Right atrium auricular region (tissue), 2 donors: ENCODE measurements at regions not wholly inside any gene's neighbourhood (a gene's known extent, or its start where the extent isn't known, plus 50 kb on each side); places are given as distances from the start of the nearest gene placed in this dataset.

Source experiments
- DNase-seq: peaks from one replicate; pipeline ENCODE4 v3.0.0-alpha.2; 2019; ENCODE audit warnings: low spot score
- H3K27ac ChIP-seq, 2 donors: fragments of 200-600 bp; sonication (generic); 1 replicate in 1 of 2; 2 replicates in 1 of 2; pipeline ENCODE4 v1.5.1; 2016 to 2019
- H3K27me3 ChIP-seq, 2 donors: fragments of 200-600 bp; sonication (generic); one replicate each; pipeline versions ENCODE4 v1.5.1 to v1.6.0; 2017 to 2019
- H3K36me3 ChIP-seq: fragments of 200-600 bp; sonication (generic); one replicate; pipeline ENCODE4 v1.5.1; 2016
- H3K4me1 ChIP-seq, 2 donors: fragments of 200-600 bp; sonication (generic); one replicate each; pipeline versions ENCODE4 v1.5.1 to v1.6.0; 2017 to 2019
- H3K4me3 ChIP-seq, 2 donors: fragments of 200-600 bp; sonication (generic); 1 replicate in 1 of 2; 2 replicates in 1 of 2; pipeline ENCODE4 v1.5.1; 2017 to 2019; ENCODE audit warnings: mild to moderate bottlenecking in 1 of 2, moderate library complexity in 1 of 2
- H3K9me3 ChIP-seq, 2 donors: fragments of 200-600 bp; sonication (generic); one replicate each; pipeline ENCODE4 v1.5.1; 2019
- CTCF ChIP-seq, 2 donors: fragments of 200-600 bp; sonication (generic); IDR thresholded peaks; one replicate each; pipeline ENCODE4 v1.5.1; 2019; ENCODE audit warnings: antibody characterized with exemption in 2 of 2

GRCh38 chr5:34496701-34497469, 159.2 kb upstream of the RAI14 start:
- TF ChIP-seq CTCF (IDR thresholded peaks at IDR 0.05) = no peak
- peak; percentile 73 for DNase-seq
- peak overlapping the region in 1 of 2 donors; percentile 2 for H3K27ac ChIP-seq
- no peaks in the 10 kb centered on the region for H3K27me3 ChIP-seq
- no peak overlapping the region for H3K4me3 ChIP-seq
- no peaks in the 10 kb centered on the region for H3K9me3 ChIP-seq
- no peaks in the 10 kb centered on the region for H3K36me3 ChIP-seq
- H3K4me1 ChIP-seq = peaks cover 0 to 45% of the 10 kb centered on the region in 2 donors

GRCh38 chr5:34497470-34497808, 158.7 kb upstream of the RAI14 start:
- Histone ChIP-seq H3K4me1 (peaks cover 0 to 49% of the 10 kb centered on the region in 2 donors), H3K27ac (no peak overlapping the region), H3K4me3 (no peak overlapping the region), H3K9me3 (no peaks in the 10 kb centered on the region), H3K36me3 (no peaks in the 10 kb centered on the region), H3K27me3 (no peaks in the 10 kb centered on the region)
- DNase-seq = no peak
- TF ChIP-seq CTCF (IDR thresholded peaks at IDR 0.05) = no peak

GRCh38 chr5:34498572-34498971, 157.6 kb upstream of the RAI14 start:
- Histone ChIP-seq H3K27ac (no peak overlapping the region), H3K36me3 (no peaks in the 10 kb centered on the region), H3K9me3 (no peaks in the 10 kb centered on the region), H3K4me3 (no peak overlapping the region), H3K4me1 (peaks cover 0 to 60% of the 10 kb centered on the region in 2 donors), H3K27me3 (no peaks in the 10 kb centered on the region)
- no peak for DNase-seq
- TF ChIP-seq CTCF (IDR thresholded peaks at IDR 0.05) = no peak

GRCh38 chr5:34499001-34499734, 157.0 kb upstream of the RAI14 start:
- Histone ChIP-seq H3K27ac (peak overlapping the region in 1 of 2 donors; percentile 51), H3K36me3 (no peaks in the 10 kb centered on the region), H3K9me3 (no peaks in the 10 kb centered on the region), H3K4me3 (no peak overlapping the region), H3K27me3 (no peaks in the 10 kb centered on the region), H3K4me1 (peaks cover 0 to 66% of the 10 kb centered on the region in 2 donors)
- TF ChIP-seq CTCF (IDR thresholded peaks at IDR 0.05) = no peak
- DNase-seq = no peak

- Histone ChIP-seq H3K36me3 (no peaks in the 10 kb centered on the region), H3K4me1 (peaks cover 0 to 68% of the 10 kb centered on the region in 2 donors), H3K27ac (no peak overlapping the region), H3K9me3 (no peaks in the 10 kb centered on the region), H3K4me3 (no peak overlapping the region), H3K27me3 (no peaks in the 10 kb centered on the region)
- no peak for DNase-seq
- TF ChIP-seq CTCF (IDR thresholded peaks at IDR 0.05) = no peak
These were observed 155.8 kb upstream of the RAI14 start for GRCh38 chr5:34500236-34500847.
